Endothelial cell of umbilical vein (primary cell): ENCODE measurements at regions not wholly inside any gene's neighbourhood (a gene's known extent, or its start where the extent isn't known, plus 50 kb on each side); places are given as distances from the start of the nearest gene placed in this dataset.

Experiments used
- BruUV-seq: library from RNA; stranded (reverse); fragments of 400-500 nt; replicated peaks from 2 replicates; lab custom pipeline; 2021; lab: Mats Ljungman, UMichigan
- CTCF ChIA-PET: fragments of 300-600, 350-600 bp; sonication (Branson Sonifier 250); formaldehyde crosslinking; loops from one replicate; lab custom pipeline; 2021; ENCODE audit warnings: antibody characterized with exemption, inconsistent platforms; lab: Charles Lee
- POLR2A ChIA-PET: fragments of 300-600, 350-600 bp; sonication (Branson Sonifier 250); formaldehyde crosslinking; loops from one replicate; lab custom pipeline; 2021; ENCODE audit warnings: antibody characterized with exemption, inconsistent platforms; lab: Charles Lee
- DNase-seq: peaks from one replicate; pipeline ENCODE4 v3.0.0-alpha.2; 2011; ENCODE audit warnings: low read depth, low spot score
- FAIRE-seq: peaks from 2 replicates; lab custom pipeline; 2011; peaks lifted over from hg19 to GRCh38; lab: Jason Lieb, UNC
- H2AFZ ChIP-seq: 2 replicates; pipeline ENCODE4 v1.6.0; 2012; ENCODE audit warnings: low read depth, low read length, control low read depth, inconsistent platforms
- H3K27ac ChIP-seq: 2 replicates; pipeline ENCODE4 v1.5.1; 2011; ENCODE audit warnings: low read depth, mild to moderate bottlenecking, control low read depth, low read length, moderate library complexity; ENCODE audit not compliant: insufficient read depth
- H3K27me3 ChIP-seq, 2 experiments: 2 replicates each; pipeline versions ENCODE4 v1.6.0 to v1.6.1; 2011; ENCODE audit warnings: low read length in 2 of 2, mixed read lengths in 1 of 2; ENCODE audit not compliant: control insufficient read depth in 2 of 2, insufficient read depth in 2 of 2
- H3K36me3 ChIP-seq, 2 experiments: 2 replicates in 1 of 2; 3 replicates in 1 of 2; pipeline ENCODE4 v1.5.1; 2011; ENCODE audit warnings: low read length in 2 of 2, mild to moderate bottlenecking in 1 of 2, moderate library complexity in 1 of 2; ENCODE audit not compliant: control insufficient read depth in 2 of 2, insufficient read depth in 2 of 2; ENCODE audit errors: extremely low read depth in 1 of 2
- H3K4me1 ChIP-seq: 3 replicates; pipeline ENCODE4 v1.5.1; 2011; ENCODE audit warnings: mild to moderate bottlenecking, low read length; ENCODE audit not compliant: control insufficient read depth, insufficient read depth; ENCODE audit errors: extremely low read depth
- H3K4me2 ChIP-seq: 2 replicates; pipeline ENCODE4 v1.6.1; 2011; ENCODE audit warnings: low read length, control low read depth, mixed read lengths; ENCODE audit not compliant: insufficient read depth
- H3K4me3 ChIP-seq, 3 experiments: fragments of 200-600 bp in 1 of 3; sonication (generic), shearing (Covaris generic) in 1 of 3; replicated peaks in 1 of 3; 2 replicates each; pipeline ENCODE4 v1.5.1; 2011 to 2016; ENCODE audit warnings: control low read depth in 3 of 3, low read length in 3 of 3, mild to moderate bottlenecking in 2 of 3, inconsistent platforms in 1 of 3, low read depth in 1 of 3, moderate library complexity in 1 of 3; ENCODE audit not compliant: insufficient read depth in 1 of 3
- H3K79me2 ChIP-seq: 2 replicates; pipeline ENCODE4 v1.6.0; 2012; ENCODE audit warnings: low read length, inconsistent platforms; ENCODE audit not compliant: control insufficient read depth, insufficient read depth
- H3K9ac ChIP-seq: replicated peaks from 2 replicates; pipeline ENCODE3; 2011; ENCODE audit warnings: low read length, control low read depth; ENCODE audit not compliant: insufficient read depth; ENCODE audit errors: extremely low read depth
- H3K9me1 ChIP-seq: replicated peaks from 3 replicates; pipeline ENCODE4 v1.6.0; 2011; ENCODE audit warnings: mild to moderate bottlenecking, low read length; ENCODE audit not compliant: control insufficient read depth, insufficient read depth; ENCODE audit errors: extremely low read depth
- H3K9me3 ChIP-seq: replicated peaks from 2 replicates; pipeline ENCODE4 v1.5.1; 2012; ENCODE audit warnings: low read length, inconsistent platforms; ENCODE audit not compliant: control insufficient read depth, insufficient read depth
- H4K20me1 ChIP-seq: replicated peaks from 2 replicates; pipeline ENCODE3; 2011; ENCODE audit warnings: mild to moderate bottlenecking, low read length; ENCODE audit not compliant: control insufficient read depth, insufficient read depth; ENCODE audit errors: extremely low read depth
- CTCF ChIP-seq, 2 donors: IDR thresholded peaks; 1 replicate in 1 of 2; 2 replicates in 1 of 2; pipeline ENCODE4 v1.5.1; 2011; ENCODE audit warnings: low read length in 2 of 2, mild to moderate bottlenecking in 2 of 2, moderate library complexity in 2 of 2, control low read depth in 1 of 2, inconsistent platforms in 1 of 2, low read depth in 1 of 2; ENCODE audit not compliant: insufficient read depth in 1 of 2; ENCODE audit errors: extremely low read depth in 1 of 2
- EZH2 ChIP-seq: IDR thresholded peaks from 2 replicates; pipeline ENCODE4 v1.6.1; 2012; ENCODE audit warnings: borderline replicate concordance, low read depth, mild to moderate bottlenecking, moderate library complexity, low read length, inconsistent platforms; ENCODE audit not compliant: severe bottlenecking
- FOS ChIP-seq: IDR thresholded peaks from 2 replicates; pipeline ENCODE4 v1.6.1; 2011; ENCODE audit warnings: mild to moderate bottlenecking, low read length, moderate library complexity, borderline replicate concordance; ENCODE audit not compliant: insufficient read depth
- GATA2 ChIP-seq: IDR thresholded peaks from 2 replicates; pipeline ENCODE4 v1.7.0; 2011; ENCODE audit warnings: low read depth, mild to moderate bottlenecking, moderate library complexity, mixed read lengths, low read length; ENCODE audit not compliant: insufficient read length, insufficient read depth
- JUN ChIP-seq: IDR thresholded peaks from 2 replicates; pipeline ENCODE4 v1.6.1; 2011; ENCODE audit warnings: borderline replicate concordance, low read depth; ENCODE audit not compliant: insufficient read length, insufficient read depth
- MYC ChIP-seq: IDR thresholded peaks from one replicate; pipeline ENCODE4 v1.6.1; 2011; ENCODE audit warnings: mild to moderate bottlenecking, low read depth, low read length
- POLR2A ChIP-seq: IDR thresholded peaks from 2 replicates; pipeline ENCODE4 v1.6.1; 2012; ENCODE audit warnings: low read depth, mild to moderate bottlenecking, control low read depth, low read length
- POLR2AphosphoS5 ChIP-seq: IDR thresholded peaks from 2 replicates; pipeline ENCODE4 v1.6.1; 2012; ENCODE audit warnings: low read depth, mild to moderate bottlenecking, control low read depth, low read length, moderate library complexity; ENCODE audit not compliant: insufficient read depth
- dilution Hi-C: fragments of 300-500 bp; cut with MboI; formaldehyde crosslinking; loops from one replicate; pipeline ENCODE4 v1.15.0; 2019; ENCODE audit warnings: low sequenced_read_pairs; ENCODE audit not compliant: extremely low pct_ligation_motif_present
- intact Hi-C: fragments of 100-400 bp; cut with micrococcal nuclease; formaldehyde crosslinking; loops from one replicate; pipeline ENCODE4 v1.10.0; 2022
- TF ChIP-seq, protein P1 (sequence below): IDR thresholded peaks from 2 replicates; pipeline ENCODE4 v1.6.1; 2011; ENCODE audit not compliant: insufficient read depth, insufficient read length

DNA sequence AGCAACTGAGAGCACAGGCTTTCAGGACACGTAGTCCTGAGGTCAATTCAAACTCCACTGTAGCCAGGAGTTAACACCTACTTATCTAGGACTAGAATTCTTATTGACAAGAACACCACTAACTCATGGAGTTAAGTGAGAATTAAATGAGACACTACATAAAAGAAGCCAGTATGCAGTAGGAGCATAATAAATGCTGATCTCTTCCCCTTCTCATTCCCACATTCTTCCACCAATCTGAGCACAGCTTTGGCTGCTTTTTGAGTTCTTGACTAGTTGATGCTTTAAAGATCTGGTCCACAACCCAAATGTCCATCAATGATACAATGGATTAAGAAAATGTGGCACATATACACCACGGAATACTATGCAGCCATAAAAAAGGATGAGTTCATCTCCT is 55.2 kb downstream of the TTC32 start:
- Histone ChIP-seq H3K27me3 (peaks cover 0 to 7% of the 10 kb centered on the region in 2 experiments), H4K20me1 (no peaks in the 10 kb centered on the region), H3K9me1 (no peaks in the 10 kb centered on the region), H3K4me1 (no peaks in the 10 kb centered on the region), H3K9me3 (no peaks in the 10 kb centered on the region), H3K4me3 (no peak overlapping the region), H3K9ac (no peak overlapping the region), H3K79me2 (no peaks in the 10 kb centered on the region), H2AFZ (no peak overlapping the region), H3K27ac (no peak overlapping the region), H3K4me2 (no peak overlapping the region), H3K36me3 (no peaks in the 10 kb centered on the region)
- dilution Hi-C loops (no loop called here), intact Hi-C loops (no loop called here)
- FAIRE-seq (no peak), DNase-seq (no peak)
- no TSS peak for BruUV-seq
- ChIA-PET POLR2A (no interaction called here), CTCF (interaction anchor here (2.1 kb wide), 1 partner anchor 9 kb away, joined by 4 read pairs; no protein-coding TSS in a partner anchor)
- TF ChIP-seq POLR2A (no peak), FOS (no peak), JUN (no peak), GATA2 (no peak), CTCF (IDR thresholded peaks at IDR 0.05; ENCODE audit: extremely low read depth in 1 of 2, insufficient read depth in 1 of 2, low read depth in 1 of 2, low read length in 2 of 2) (no peak), MYC (no peak), EZH2 (no peak), POLR2AphosphoS5 (no peak)
- TF ChIP-seq, protein P1, sequence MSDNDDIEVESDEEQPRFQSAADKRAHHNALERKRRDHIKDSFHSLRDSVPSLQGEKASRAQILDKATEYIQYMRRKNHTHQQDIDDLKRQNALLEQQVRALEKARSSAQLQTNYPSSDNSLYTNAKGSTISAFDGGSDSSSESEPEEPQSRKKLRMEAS = no peak
